ENCODE measurements at regions not wholly inside any gene's neighbourhood (a gene's known extent, or its start where the extent isn't known, plus 50 kb on each side); places are given as distances from the start of the nearest gene placed in this dataset.

- TF ChIP-seq CTCF (IDR thresholded peaks at IDR 0.05), result no peak
- no peak for TF ChIP-seq POLR2A (IDR thresholded peaks at IDR 0.05)
These were observed 852.1 kb upstream of the MBL2 start for GRCh38 chr10:53624722-53625121.
